Nephron progenitor cell (in vitro differentiated cells): ENCODE measurements at regions not wholly inside any gene's neighbourhood (a gene's known extent, or its start where the extent isn't known, plus 50 kb on each side); places are given as distances from the start of the nearest gene placed in this dataset.

ENCODE experiments used
- DNase-seq: peaks from one replicate; pipeline ENCODE4 v3.0.0; 2021
- H3K27ac Mint-ChIP-seq: 2 replicates; pipeline ENCODE4 v1.8.0; 2021; ENCODE audit warnings: mild to moderate bottlenecking, moderate library complexity, mixed read lengths
- H3K27me3 Mint-ChIP-seq: 2 replicates; pipeline ENCODE4 v1.8.0; 2021; ENCODE audit warnings: mild to moderate bottlenecking, low read depth, mixed read lengths; ENCODE audit not compliant: poor library complexity
- H3K36me3 Mint-ChIP-seq: 2 replicates; pipeline ENCODE4 v1.8.0; 2021; ENCODE audit warnings: low read depth, mixed read lengths
- H3K4me1 Mint-ChIP-seq: 2 replicates; pipeline ENCODE4 v1.8.0; 2021; ENCODE audit warnings: mixed read lengths
- H3K4me3 Mint-ChIP-seq: 2 replicates; pipeline ENCODE4 v1.8.0; 2021; ENCODE audit warnings: mild to moderate bottlenecking, moderate library complexity, mixed read lengths
- H3K9me3 Mint-ChIP-seq: 2 replicates; pipeline ENCODE4 v1.8.0; 2021; ENCODE audit warnings: mild to moderate bottlenecking, moderate library complexity, mixed read lengths
- CTCF ChIP-seq: fragments of 200-600 bp; sonication (generic); IDR thresholded peaks from 2 replicates; pipeline ENCODE4 v1.5.0; 2021; ENCODE audit warnings: antibody characterized with exemption

GRCh38 chr4:1506956-1507721 is 100.9 kb upstream of the NKX1-1 start:
- Mint-ChIP-seq H3K27me3 (peaks cover 52% of the 10 kb centered on the region), H3K36me3 (no peaks in the 10 kb centered on the region), H3K4me3 (no peak overlapping the region), H3K9me3 (peaks cover 4% of the 10 kb centered on the region), H3K27ac (no peak overlapping the region), H3K4me1 (peaks cover 10% of the 10 kb centered on the region)
- DNase-seq, result no peak
- TF ChIP-seq CTCF, result no peak

- H3K4me3 Mint-ChIP-seq, result no peak overlapping the region
- DNase-seq, result no peak
- peaks cover 47% of the 10 kb centered on the region for H3K27me3 Mint-ChIP-seq
- no peaks in the 10 kb centered on the region for H3K36me3 Mint-ChIP-seq
- peaks cover 10% of the 10 kb centered on the region for H3K4me1 Mint-ChIP-seq
- H3K9me3 Mint-ChIP-seq, result peaks cover 4% of the 10 kb centered on the region
- no peak for TF ChIP-seq CTCF
- H3K27ac Mint-ChIP-seq, result no peak overlapping the region
Measured at GRCh38 chr4:1505511-1506460, 99.5 kb upstream of the NKX1-1 start.

GRCh38 chr4:1504595-1505500 is 98.6 kb upstream of the NKX1-1 start:
- Mint-ChIP-seq H3K27me3 (peaks cover 42% of the 10 kb centered on the region), H3K27ac (no peak overlapping the region), H3K4me3 (no peak overlapping the region), H3K4me1 (peaks cover 10% of the 10 kb centered on the region), H3K9me3 (peaks cover 4% of the 10 kb centered on the region), H3K36me3 (no peaks in the 10 kb centered on the region)
- TF ChIP-seq CTCF, result no peak
- DNase-seq, result no peak

- DNase-seq, result no peak
- no peak overlapping the region for H3K4me3 Mint-ChIP-seq
- peaks cover 10% of the 10 kb centered on the region for H3K4me1 Mint-ChIP-seq
- H3K9me3 Mint-ChIP-seq, result peaks cover 4% of the 10 kb centered on the region
- H3K36me3 Mint-ChIP-seq, result no peaks in the 10 kb centered on the region
- no peak overlapping the region for H3K27ac Mint-ChIP-seq
- no peak for TF ChIP-seq CTCF
- peaks cover 37% of the 10 kb centered on the region for H3K27me3 Mint-ChIP-seq
Measured at GRCh38 chr4:1503583-1504471, 97.6 kb upstream of the NKX1-1 start.

- no peak for DNase-seq
- Mint-ChIP-seq H3K36me3 (no peaks in the 10 kb centered on the region), H3K9me3 (peaks cover 4% of the 10 kb centered on the region), H3K4me1 (peaks cover 10% of the 10 kb centered on the region), H3K4me3 (no peak overlapping the region), H3K27ac (no peak overlapping the region), H3K27me3 (peaks cover 30% of the 10 kb centered on the region)
- no peak for TF ChIP-seq CTCF
Measured at GRCh38 chr4:1502976-1503375, 96.7 kb upstream of the NKX1-1 start.
